H9 (cell line): ENCODE measurements at regions not wholly inside any gene's neighbourhood (a gene's known extent, or its start where the extent isn't known, plus 50 kb on each side); places are given as distances from the start of the nearest gene placed in this dataset.

ENCODE experiments used
- DNase-seq: peaks from one replicate; pipeline ENCODE4 v3.0.0-alpha.2; 2017
- H2AFZ ChIP-seq: one replicate; pipeline ENCODE4 v1.6.1; 2013; ENCODE audit warnings: mild to moderate bottlenecking, low read length, control low read depth, moderate library complexity
- H2AK5ac ChIP-seq: 2 replicates; pipeline ENCODE4 v1.6.1; 2013; ENCODE audit warnings: low read length, control low read depth, mixed read lengths; ENCODE audit not compliant: insufficient read length
- H2BK120ac ChIP-seq: one replicate; pipeline ENCODE4 v1.6.1; 2013; ENCODE audit warnings: low read depth, mild to moderate bottlenecking, low read length, control low read depth, inconsistent platforms; ENCODE audit not compliant: poor library complexity, severe bottlenecking
- H2BK12ac ChIP-seq: 2 replicates; pipeline ENCODE4 v1.6.1; 2013; ENCODE audit warnings: low read length, control low read depth, mixed read lengths, low read depth; ENCODE audit not compliant: insufficient read length
- H2BK15ac ChIP-seq: 2 replicates; pipeline ENCODE4 v1.6.1; 2013; ENCODE audit warnings: low read depth, low read length, control low read depth
- H2BK20ac ChIP-seq: one replicate; pipeline ENCODE4 v1.6.1; 2013; ENCODE audit warnings: low read depth, mild to moderate bottlenecking, low read length, control low read depth, inconsistent platforms; ENCODE audit not compliant: poor library complexity, severe bottlenecking
- H2BK5ac ChIP-seq: 2 replicates; pipeline ENCODE4 v1.6.1; 2013; ENCODE audit warnings: low read length, control low read depth, mixed read lengths; ENCODE audit not compliant: insufficient read length
- H3K14ac ChIP-seq: 2 replicates; pipeline ENCODE4 v1.6.1; 2013; ENCODE audit warnings: low read length, control low read depth; ENCODE audit not compliant: insufficient read depth
- H3K18ac ChIP-seq: 2 replicates; pipeline ENCODE4 v1.6.1; 2013; ENCODE audit warnings: low read depth, mild to moderate bottlenecking, mixed read lengths, low read length, control low read depth; ENCODE audit not compliant: insufficient read length
- H3K23ac ChIP-seq: 2 replicates; pipeline ENCODE4 v1.6.1; 2013; ENCODE audit warnings: low read length, control low read depth, mixed read lengths, low read depth; ENCODE audit not compliant: insufficient read length
- H3K23me2 ChIP-seq: 2 replicates; pipeline ENCODE4 v1.6.1; 2013; ENCODE audit warnings: low read depth, mild to moderate bottlenecking, mixed read lengths, low read length, control low read depth; ENCODE audit not compliant: insufficient read length, poor library complexity, severe bottlenecking
- H3K27ac ChIP-seq: 2 replicates; pipeline ENCODE4 v1.5.1; 2013; ENCODE audit warnings: low read length, control low read depth, mixed read lengths, low read depth; ENCODE audit not compliant: insufficient read length
- H3K27me3 ChIP-seq: 2 replicates; pipeline ENCODE4 v1.6.1; 2013; ENCODE audit warnings: low read length, control low read depth, inconsistent platforms; ENCODE audit not compliant: insufficient read depth
- H3K4ac ChIP-seq: 2 replicates; pipeline ENCODE4 v1.6.1; 2013; ENCODE audit warnings: low read depth, mild to moderate bottlenecking, control low read depth, inconsistent platforms, low read length, moderate library complexity
- H3K4me1 ChIP-seq: 2 replicates; pipeline ENCODE4 v1.6.1; 2013; ENCODE audit warnings: low read length, control low read depth, inconsistent platforms; ENCODE audit not compliant: insufficient read depth
- H3K4me2 ChIP-seq: 2 replicates; pipeline ENCODE4 v1.6.1; 2013; ENCODE audit warnings: low read length, control low read depth, mixed read lengths; ENCODE audit not compliant: insufficient read length, insufficient read depth
- H3K56ac ChIP-seq: 2 replicates; pipeline ENCODE4 v1.6.1; 2013; ENCODE audit warnings: low read depth, mild to moderate bottlenecking, mixed read lengths, low read length, control low read depth; ENCODE audit not compliant: insufficient read length
- H3K79me1 ChIP-seq: 2 replicates; pipeline ENCODE4 v1.6.1; 2013; ENCODE audit warnings: low read depth, mild to moderate bottlenecking, moderate library complexity, low read length, control low read depth, inconsistent platforms; ENCODE audit not compliant: insufficient read depth, poor library complexity, severe bottlenecking
- H3K79me2 ChIP-seq: 2 replicates; pipeline ENCODE4 v1.6.1; 2013; ENCODE audit warnings: low read length, control low read depth, inconsistent platforms; ENCODE audit not compliant: insufficient read depth
- H3K9ac ChIP-seq: 2 replicates; pipeline ENCODE4 v1.6.1; 2013; ENCODE audit warnings: low read length, control low read depth, mixed read lengths; ENCODE audit not compliant: insufficient read length; ENCODE audit errors: extremely low read depth
- H3K9me3 ChIP-seq: one replicate; pipeline ENCODE4 v1.6.1; 2013; ENCODE audit warnings: low read depth, low read length, inconsistent platforms; ENCODE audit not compliant: control insufficient read depth
- H3T11ph ChIP-seq: one replicate; pipeline ENCODE4 v1.6.1; 2013; ENCODE audit warnings: mild to moderate bottlenecking, low read length, control low read depth, inconsistent platforms
- H4K20me1 ChIP-seq: one replicate; pipeline ENCODE4 v1.6.1; 2013; ENCODE audit not compliant: control insufficient read depth, insufficient read length, insufficient read depth
- H4K5ac ChIP-seq: 2 replicates; pipeline ENCODE4 v1.6.1; 2013; ENCODE audit warnings: low read depth, mild to moderate bottlenecking, mixed read lengths, low read length, control low read depth; ENCODE audit not compliant: insufficient read length
- H4K8ac ChIP-seq: replicated peaks from 2 replicates; pipeline ENCODE4 v1.6.1; 2013; ENCODE audit warnings: low read length, control low read depth, mixed read lengths, low read depth; ENCODE audit not compliant: insufficient read length
- H4K91ac ChIP-seq: 2 replicates; pipeline ENCODE4 v1.6.1; 2013; ENCODE audit warnings: low read depth, mild to moderate bottlenecking, moderate library complexity, mixed read lengths, low read length, control low read depth; ENCODE audit not compliant: insufficient read length
- H3K27ac Mint-ChIP-seq, 3 experiments: 2 replicates in 2 of 3; 3 replicates in 1 of 3; pipeline ENCODE4 v1.8.0; 2020 to 2021; ENCODE audit warnings: mixed read lengths in 3 of 3, mild to moderate bottlenecking in 1 of 3, moderate library complexity in 1 of 3
- H3K27me3 Mint-ChIP-seq: 2 replicates; pipeline ENCODE4 v1.8.0; 2021; ENCODE audit warnings: low read depth, mild to moderate bottlenecking, moderate library complexity, mixed read lengths
- H3K36me3 Mint-ChIP-seq, 3 experiments: 2 replicates in 2 of 3; 3 replicates in 1 of 3; pipeline ENCODE4 v1.8.0; 2020 to 2021; ENCODE audit warnings: low read depth in 3 of 3, mixed read lengths in 3 of 3; ENCODE audit not compliant: insufficient read depth in 1 of 3
- H3K4me1 Mint-ChIP-seq, 2 experiments: 2 replicates each; pipeline ENCODE4 v1.8.0; 2020; ENCODE audit warnings: mixed read lengths in 2 of 2
- H3K4me3 Mint-ChIP-seq, 2 experiments: 2 replicates in 1 of 2; 3 replicates in 1 of 2; pipeline ENCODE4 v1.8.0; 2020 to 2021; ENCODE audit warnings: mild to moderate bottlenecking in 2 of 2, mixed read lengths in 2 of 2, moderate library complexity in 1 of 2
- H3K9me3 Mint-ChIP-seq, 2 experiments: 2 replicates in 1 of 2; 3 replicates in 1 of 2; pipeline ENCODE4 v1.8.0; 2020; ENCODE audit warnings: mild to moderate bottlenecking in 2 of 2, mixed read lengths in 2 of 2, moderate library complexity in 1 of 2
- WGBS: extraction: QIAGEN DNeasy Blood & Tissue Kit; methylation state at CpG from one replicate; pipeline ENCODE4 v1.1.7; 2013; ENCODE audit warnings: missing lambda C conversion rate, low lambda C conversion rate, mixed read lengths; ENCODE audit not compliant: insufficient read length; ENCODE audit errors: extremely low coverage; 5-methylcytosine and 5-hydroxymethylcytosine counted together
- TF ChIP-seq, protein P1 (sequence below): fragments of 200-600 bp; sonication (generic); conservative IDR thresholded peaks from 3 replicates; pipeline ENCODE4 v1.8.0; 2021; ENCODE audit warnings: antibody characterized with exemption, mild to moderate bottlenecking

DNA sequence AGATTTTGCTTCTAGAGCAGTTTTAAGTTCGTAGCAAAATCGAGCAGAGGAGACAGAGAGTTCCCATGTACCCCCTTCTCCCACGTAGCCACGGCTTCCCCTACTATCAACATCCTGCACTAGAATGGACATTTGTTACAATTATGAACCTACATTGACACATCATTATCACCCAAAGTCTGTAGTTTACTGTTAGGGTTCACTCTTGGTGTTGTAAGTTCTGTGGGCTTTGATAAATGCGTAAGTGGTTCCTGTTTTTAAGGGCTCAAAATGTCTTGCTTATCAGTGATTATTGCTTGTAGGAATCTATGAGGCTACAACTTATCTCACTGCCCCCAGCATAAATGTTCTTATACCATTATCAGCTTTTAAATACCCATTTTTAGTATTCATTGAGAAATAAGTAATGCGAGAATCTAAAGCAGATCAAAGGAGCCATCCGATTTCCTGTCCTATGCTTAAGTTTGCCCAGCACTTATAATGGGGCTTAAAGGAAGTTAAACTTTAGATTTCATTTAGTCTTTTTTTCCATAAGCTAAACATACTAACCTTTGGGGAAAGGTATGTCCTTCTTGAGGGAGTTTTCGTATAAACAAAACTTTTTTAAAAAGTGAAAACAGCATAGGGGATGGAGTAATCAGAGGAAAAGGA is 118.7 kb downstream of the HAUS1 start:
- H3K4me1 ChIP-seq: no peaks in the 10 kb centered on the region
- H3K27ac Mint-ChIP-seq: no peak overlapping the region; a peak in 1 of 7 replicates
- H2AFZ ChIP-seq: no peak overlapping the region
- H4K91ac ChIP-seq: no peak overlapping the region
- no peaks in the 10 kb centered on the region for H3K27me3 Mint-ChIP-seq
- no peak overlapping the region for H2BK12ac ChIP-seq
- H2BK15ac ChIP-seq: no peak overlapping the region
- DNase-seq: no peak
- H4K5ac ChIP-seq: no peak overlapping the region
- TF ChIP-seq, protein P1, sequence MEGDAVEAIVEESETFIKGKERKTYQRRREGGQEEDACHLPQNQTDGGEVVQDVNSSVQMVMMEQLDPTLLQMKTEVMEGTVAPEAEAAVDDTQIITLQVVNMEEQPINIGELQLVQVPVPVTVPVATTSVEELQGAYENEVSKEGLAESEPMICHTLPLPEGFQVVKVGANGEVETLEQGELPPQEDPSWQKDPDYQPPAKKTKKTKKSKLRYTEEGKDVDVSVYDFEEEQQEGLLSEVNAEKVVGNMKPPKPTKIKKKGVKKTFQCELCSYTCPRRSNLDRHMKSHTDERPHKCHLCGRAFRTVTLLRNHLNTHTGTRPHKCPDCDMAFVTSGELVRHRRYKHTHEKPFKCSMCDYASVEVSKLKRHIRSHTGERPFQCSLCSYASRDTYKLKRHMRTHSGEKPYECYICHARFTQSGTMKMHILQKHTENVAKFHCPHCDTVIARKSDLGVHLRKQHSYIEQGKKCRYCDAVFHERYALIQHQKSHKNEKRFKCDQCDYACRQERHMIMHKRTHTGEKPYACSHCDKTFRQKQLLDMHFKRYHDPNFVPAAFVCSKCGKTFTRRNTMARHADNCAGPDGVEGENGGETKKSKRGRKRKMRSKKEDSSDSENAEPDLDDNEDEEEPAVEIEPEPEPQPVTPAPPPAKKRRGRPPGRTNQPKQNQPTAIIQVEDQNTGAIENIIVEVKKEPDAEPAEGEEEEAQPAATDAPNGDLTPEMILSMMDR: no peak
- H3K9me3 Mint-ChIP-seq: no peaks in the 10 kb centered on the region
- peaks cover 12% of the 10 kb centered on the region in 2 experiments for H3K4me1 Mint-ChIP-seq
- no peak overlapping the region for H3K4me2 ChIP-seq
- H2BK120ac ChIP-seq: no peak overlapping the region
- no peak overlapping the region for H3K9ac ChIP-seq
- H3K36me3 Mint-ChIP-seq: peaks cover 0 to 12% (median 10%) of the 10 kb centered on the region in 3 experiments; a peak in 4 of 7 replicates
- H3K27ac ChIP-seq: no peak overlapping the region
- no peak overlapping the region for H3K56ac ChIP-seq
- H3K23ac ChIP-seq: no peak overlapping the region
- H2AK5ac ChIP-seq: no peak overlapping the region
- no CpG with 5 or more reads among the region's 8 CpGs for WGBS
- no peaks in the 10 kb centered on the region for H3K9me3 ChIP-seq
- H3K23me2 ChIP-seq: no peaks in the 10 kb centered on the region
- H3K18ac ChIP-seq: no peak overlapping the region
- no peaks in the 10 kb centered on the region for H3K79me1 ChIP-seq
- H2BK20ac ChIP-seq: no peak overlapping the region
- no peaks in the 10 kb centered on the region for H4K20me1 ChIP-seq
- H3T11ph ChIP-seq: no peak overlapping the region
- no peak overlapping the region for H2BK5ac ChIP-seq
- no peaks in the 10 kb centered on the region for H3K27me3 ChIP-seq
- no peaks in the 10 kb centered on the region for H3K79me2 ChIP-seq
- no peak overlapping the region for H3K4me3 Mint-ChIP-seq
- H3K4ac ChIP-seq: no peak overlapping the region
- no peak overlapping the region for H3K14ac ChIP-seq
- no peak overlapping the region for H4K8ac ChIP-seq
